SU-DHL-6 (cell line): ENCODE measurements at regions not wholly inside any gene's neighbourhood (a gene's known extent, or its start where the extent isn't known, plus 50 kb on each side); places are given as distances from the start of the nearest gene placed in this dataset.

Experiments used
- EZH2phosphoT487 ChIP-seq: fragments of 200-600 bp; sonication (generic), shearing (Covaris generic); conservative IDR thresholded peaks from 2 replicates; pipeline ENCODE4 v1.6.1; 2018; ENCODE audit warnings: mild to moderate bottlenecking, antibody characterized with exemption, low read length, moderate library complexity, mixed read lengths
- TF ChIP-seq, protein P1 (sequence below): fragments of 200-600 bp; sonication (generic); IDR thresholded peaks from one replicate; pipeline ENCODE4 v1.5.1; 2017; ENCODE audit warnings: antibody characterized with exemption, mild to moderate bottlenecking, low read length, moderate library complexity; ENCODE audit not compliant: insufficient read depth, poor library complexity, severe bottlenecking

DNA sequence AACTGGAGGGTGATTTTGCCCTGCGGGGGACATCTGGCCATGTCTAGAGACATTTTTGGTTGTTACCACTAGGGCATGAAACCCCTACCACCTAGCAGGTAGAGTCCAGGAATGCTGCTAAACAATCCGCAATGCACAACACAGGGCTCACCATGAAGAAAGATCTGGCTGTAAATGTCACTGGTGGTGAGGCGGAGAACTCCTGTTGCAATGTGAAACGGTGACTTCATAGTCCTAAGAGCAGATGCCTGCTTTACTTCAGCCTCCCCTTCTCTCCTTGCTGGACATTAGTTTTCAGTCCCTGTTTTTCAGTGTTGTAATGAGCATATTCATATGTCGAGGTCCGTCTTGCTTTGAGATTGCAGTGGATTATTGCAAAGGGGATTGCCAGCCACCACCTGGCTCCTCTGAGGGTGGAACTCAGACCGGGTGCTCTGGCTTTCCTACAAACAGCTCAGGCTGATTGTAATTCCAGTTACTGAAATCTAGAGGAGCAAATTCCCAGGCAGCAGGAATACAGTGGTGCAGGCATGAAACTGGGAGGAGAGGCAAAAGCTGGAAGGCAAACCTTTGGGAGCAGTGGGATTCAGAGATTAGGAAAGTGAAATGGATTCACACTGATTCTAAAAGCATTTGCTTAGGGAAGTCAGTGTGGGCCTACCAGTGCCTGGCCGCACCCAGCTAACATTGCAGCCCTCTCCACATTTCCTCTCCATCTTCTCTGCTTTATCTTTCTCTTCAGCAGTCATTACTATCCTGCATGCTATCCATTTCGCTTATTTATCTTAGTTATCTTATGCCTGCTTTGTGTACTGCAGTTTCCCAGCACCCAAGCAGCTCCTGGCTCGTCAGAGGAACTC, 76.1 kb upstream of the PCDH8 start:
- TF ChIP-seq, protein P1, sequence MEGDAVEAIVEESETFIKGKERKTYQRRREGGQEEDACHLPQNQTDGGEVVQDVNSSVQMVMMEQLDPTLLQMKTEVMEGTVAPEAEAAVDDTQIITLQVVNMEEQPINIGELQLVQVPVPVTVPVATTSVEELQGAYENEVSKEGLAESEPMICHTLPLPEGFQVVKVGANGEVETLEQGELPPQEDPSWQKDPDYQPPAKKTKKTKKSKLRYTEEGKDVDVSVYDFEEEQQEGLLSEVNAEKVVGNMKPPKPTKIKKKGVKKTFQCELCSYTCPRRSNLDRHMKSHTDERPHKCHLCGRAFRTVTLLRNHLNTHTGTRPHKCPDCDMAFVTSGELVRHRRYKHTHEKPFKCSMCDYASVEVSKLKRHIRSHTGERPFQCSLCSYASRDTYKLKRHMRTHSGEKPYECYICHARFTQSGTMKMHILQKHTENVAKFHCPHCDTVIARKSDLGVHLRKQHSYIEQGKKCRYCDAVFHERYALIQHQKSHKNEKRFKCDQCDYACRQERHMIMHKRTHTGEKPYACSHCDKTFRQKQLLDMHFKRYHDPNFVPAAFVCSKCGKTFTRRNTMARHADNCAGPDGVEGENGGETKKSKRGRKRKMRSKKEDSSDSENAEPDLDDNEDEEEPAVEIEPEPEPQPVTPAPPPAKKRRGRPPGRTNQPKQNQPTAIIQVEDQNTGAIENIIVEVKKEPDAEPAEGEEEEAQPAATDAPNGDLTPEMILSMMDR: no peak
- TF ChIP-seq EZH2phosphoT487: no peak
